Neural cell (in vitro differentiated cells): ENCODE measurements at regions not wholly inside any gene's neighbourhood (a gene's known extent, or its start where the extent isn't known, plus 50 kb on each side); places are given as distances from the start of the nearest gene placed in this dataset.

Source experiments
- H2AFZ ChIP-seq: fragments of 200-600, 300-800 bp; sonication (generic), shearing (Covaris generic); 2 replicates; pipeline ENCODE4 v1.6.0; 2014; ENCODE audit warnings: low read depth, mild to moderate bottlenecking, antibody characterized with exemption, low read length, moderate library complexity
- H3F3A ChIP-seq: fragments of 200-600 bp; shearing (Covaris generic); 2 replicates; pipeline ENCODE4 v1.6.1; 2016; ENCODE audit warnings: mild to moderate bottlenecking, moderate library complexity, mixed read lengths, antibody characterized with exemption, low read length; ENCODE audit not compliant: insufficient read depth, poor library complexity, severe bottlenecking
- H3K27ac ChIP-seq: fragments of 200-600, 300-800 bp; sonication (generic), shearing (Covaris generic); 2 replicates; pipeline ENCODE4 v1.5.1; 2014; ENCODE audit warnings: mild to moderate bottlenecking, low read length, moderate library complexity
- H3K27me3 ChIP-seq: fragments of 300-800, 200-600 bp; sonication (generic), shearing (Covaris generic); 2 replicates; pipeline ENCODE4 v1.6.0; 2014; ENCODE audit warnings: mild to moderate bottlenecking, low read depth, low read length, moderate library complexity; ENCODE audit not compliant: insufficient read depth
- H3K36me3 ChIP-seq: fragments of 300-800, 200-600 bp; sonication (generic), shearing (Covaris generic); 2 replicates; pipeline ENCODE4 v1.5.1; 2014; ENCODE audit warnings: mild to moderate bottlenecking, antibody characterized with exemption, low read length, moderate library complexity; ENCODE audit not compliant: insufficient read depth
- H3K4me2 ChIP-seq: fragments of 300-800, 200-600 bp; sonication (generic), shearing (Covaris generic); 2 replicates; pipeline ENCODE4 v1.6.0; 2014; ENCODE audit warnings: mild to moderate bottlenecking, low read length
- H3K4me3 ChIP-seq: fragments of 300-800, 200-600 bp; sonication (generic), shearing (Covaris generic); 2 replicates; pipeline ENCODE4 v1.5.1; 2014; ENCODE audit warnings: mild to moderate bottlenecking, low read length, moderate library complexity
- H3K79me2 ChIP-seq: fragments of 200-600 bp; shearing (Covaris generic); replicated peaks from 2 replicates; pipeline ENCODE4 v1.6.0; 2014; ENCODE audit warnings: mild to moderate bottlenecking, low read length, moderate library complexity; ENCODE audit not compliant: insufficient read depth
- H3K9ac ChIP-seq: fragments of 300-800, 200-600 bp; sonication (generic), shearing (Covaris generic); 2 replicates; pipeline ENCODE4 v1.6.1; 2016; ENCODE audit warnings: mild to moderate bottlenecking, low read length, mixed read lengths
- H3K9me2 ChIP-seq: fragments of 200-600 bp; shearing (Covaris generic); 2 replicates; pipeline ENCODE4 v1.6.1; 2016; ENCODE audit warnings: mild to moderate bottlenecking, low read length, mixed read lengths; ENCODE audit not compliant: insufficient read depth
- H3K9me3 ChIP-seq: fragments of 200-600, 300-800 bp; sonication (generic), shearing (Covaris generic); 2 replicates; pipeline ENCODE4 v1.6.1; 2016; ENCODE audit warnings: mild to moderate bottlenecking, mixed run types, low read length, moderate library complexity, mixed read lengths
- H4K20me1 ChIP-seq: fragments of 200-600 bp; shearing (Covaris generic); 2 replicates; pipeline ENCODE4 v1.6.1; 2016; ENCODE audit warnings: mild to moderate bottlenecking, mixed run types; ENCODE audit not compliant: insufficient read depth
- CTCF ChIP-seq: fragments of 450-650 bp; IDR thresholded peaks from 2 replicates; pipeline ENCODE4 v1.5.1; 2014; ENCODE audit warnings: antibody characterized with exemption, mild to moderate bottlenecking, moderate library complexity; ENCODE audit not compliant: poor library complexity, severe bottlenecking
- EP300 ChIP-seq: fragments of 450-650 bp; conservative IDR thresholded peaks from 2 replicates; pipeline ENCODE4 v1.6.1; 2014; ENCODE audit warnings: antibody characterized with exemption, mild to moderate bottlenecking, moderate library complexity; ENCODE audit not compliant: poor library complexity, severe bottlenecking
- EZH2 ChIP-seq: fragments of 200-600, 300-800 bp; shearing (Covaris generic), sonication (generic); IDR thresholded peaks from 2 replicates; pipeline ENCODE4 v1.6.1; 2014; ENCODE audit warnings: antibody characterized with exemption, low read length, borderline replicate concordance, mild to moderate bottlenecking; ENCODE audit not compliant: insufficient read depth, poor library complexity, severe bottlenecking
- MXI1 ChIP-seq: fragments of 450-650 bp; conservative IDR thresholded peaks from 2 replicates; pipeline ENCODE4 v1.6.1; 2014; ENCODE audit warnings: antibody characterized with exemption, mild to moderate bottlenecking; ENCODE audit not compliant: poor library complexity, severe bottlenecking
- POLR2AphosphoS5 ChIP-seq: IDR thresholded peaks from 2 replicates; pipeline ENCODE4 v1.6.1; 2012
- RAD21 ChIP-seq: fragments of 450-650 bp; conservative IDR thresholded peaks from 2 replicates; pipeline ENCODE4 v1.6.1; 2014; ENCODE audit warnings: antibody characterized with exemption, mild to moderate bottlenecking, moderate library complexity
- REST ChIP-seq: IDR thresholded peaks from 2 replicates; pipeline ENCODE4 v1.6.1; 2012; ENCODE audit warnings: borderline replicate concordance
- SMC3 ChIP-seq: fragments of 450-650 bp; conservative IDR thresholded peaks from 2 replicates; pipeline ENCODE4 v1.6.1; 2014; ENCODE audit warnings: antibody characterized with exemption, mild to moderate bottlenecking, moderate library complexity; ENCODE audit not compliant: poor library complexity
- TAF1 ChIP-seq: IDR thresholded peaks from 2 replicates; pipeline ENCODE4 v1.6.1; 2012; ENCODE audit warnings: low read depth

- Histone ChIP-seq H3K9me2 (no peaks in the 10 kb centered on the region), H3K9ac (no peak overlapping the region), H3K9me3 (no peaks in the 10 kb centered on the region), H3F3A (no peaks in the 10 kb centered on the region), H2AFZ (no peak overlapping the region), H3K27ac (no peak overlapping the region), H3K79me2 (no peaks in the 10 kb centered on the region), H3K4me3 (no peak overlapping the region), H3K4me2 (no peak overlapping the region), H4K20me1 (no peaks in the 10 kb centered on the region), H3K36me3 (no peaks in the 10 kb centered on the region), H3K27me3 (no peaks in the 10 kb centered on the region)
- no peak for TF ChIP-seq REST
- no peak for TF ChIP-seq CTCF
- no peak for TF ChIP-seq TAF1
- TF ChIP-seq RAD21, result no peak
- no peak for TF ChIP-seq SMC3
- no peak for TF ChIP-seq MXI1
- no peak for TF ChIP-seq EZH2
- no peak for TF ChIP-seq POLR2AphosphoS5
- no peak for TF ChIP-seq EP300
Observed at GRCh38 chr20:40368876-40369275, 320.2 kb downstream of the MAFB start.

GRCh38 chr20:40361916-40362315 lies 327.1 kb downstream of the MAFB start:
- Histone ChIP-seq H3K4me2 (no peak overlapping the region), H2AFZ (no peak overlapping the region)
- no peak for TF ChIP-seq CTCF
- no peak for TF ChIP-seq TAF1
- TF ChIP-seq POLR2AphosphoS5, result no peak

More at GRCh38 chr20:40361916-40362315, 327.1 kb downstream of the MAFB start:
- H3K9me3 ChIP-seq, result no peaks in the 10 kb centered on the region
- no peak overlapping the region for H3K4me3 ChIP-seq
- H3K27me3 ChIP-seq, result no peaks in the 10 kb centered on the region
- no peaks in the 10 kb centered on the region for H4K20me1 ChIP-seq
- H3F3A ChIP-seq, result no peaks in the 10 kb centered on the region
- no peaks in the 10 kb centered on the region for H3K9me2 ChIP-seq
- H3K27ac ChIP-seq, result no peak overlapping the region
- H3K9ac ChIP-seq, result no peak overlapping the region
- H3K79me2 ChIP-seq, result no peaks in the 10 kb centered on the region
- no peaks in the 10 kb centered on the region for H3K36me3 ChIP-seq
